ENCODE measurements at regions not wholly inside any gene's neighbourhood (a gene's known extent, or its start where the extent isn't known, plus 50 kb on each side); places are given as distances from the start of the nearest gene placed in this dataset.

GRCh38 chr4:159758061-159758460 lies 655.2 kb downstream of the RAPGEF2 start:
- Histone ChIP-seq H3K4me3 (ENCODE audit: low read depth in 2 of 2, low read length in 2 of 2) (no peak overlapping the region), H3K27ac (ENCODE audit: low read length) (no peak overlapping the region), H3K9me3 (ENCODE audit: control insufficient read depth, insufficient read depth, low read depth, low read length) (no peaks in the 10 kb centered on the region), H3K27me3 (ENCODE audit: control insufficient read depth, insufficient read depth, low read length) (no peaks in the 10 kb centered on the region), H3K4me1 (ENCODE audit: control insufficient read depth, insufficient read depth, low read length) (no peaks in the 10 kb centered on the region), H3K36me3 (ENCODE audit: control insufficient read depth, insufficient read depth, low read length) (no peaks in the 10 kb centered on the region)
- ChIA-PET POLR2A (no interaction called here), CTCF (no interaction called here)
- no peak for ATAC-seq
- intact Hi-C loops (cut with micrococcal nuclease; ENCODE audit: unreplicated experiment) = no loop called here
- no TSS peak for BruUV-seq (replicated peaks)
- TF ChIP-seq CTCF (IDR thresholded peaks at IDR 0.05) (no peak), SIN3A (IDR thresholded peaks at IDR 0.05; ENCODE audit: borderline replicate concordance, insufficient read depth, low read depth, low read length) (no peak), REST (IDR thresholded peaks at IDR 0.05; ENCODE audit: insufficient read depth in 1 of 2, low read depth in 2 of 2, low read length in 1 of 2) (no peak), TCF7L2 (IDR thresholded peaks at IDR 0.05; ENCODE audit: low read depth, low read length) (no peak), POLR2AphosphoS5 (IDR thresholded peaks at IDR 0.05; ENCODE audit: low read depth, low read length) (no peak)
- DNase-seq (ENCODE audit: low read depth, low spot score) = no peak
- in situ Hi-C loops (cut with HindIII; ENCODE audit: low pct_unique_long_range_greater_than_20kb, low sequenced_read_pairs) = no loop called here

- ChIA-PET CTCF (no interaction called here), POLR2A (no interaction called here)
- DNase-seq (ENCODE audit: low read depth, low spot score) (no peak), ATAC-seq (no peak)
- Histone ChIP-seq H3K4me1 (ENCODE audit: control insufficient read depth, insufficient read depth, low read length) (no peaks in the 10 kb centered on the region), H3K4me3 (ENCODE audit: low read depth in 2 of 2, low read length in 2 of 2) (no peak overlapping the region), H3K9me3 (ENCODE audit: control insufficient read depth, insufficient read depth, low read depth, low read length) (no peaks in the 10 kb centered on the region), H3K36me3 (ENCODE audit: control insufficient read depth, insufficient read depth, low read length) (no peaks in the 10 kb centered on the region), H3K27me3 (ENCODE audit: control insufficient read depth, insufficient read depth, low read length) (no peaks in the 10 kb centered on the region), H3K27ac (ENCODE audit: low read length) (no peak overlapping the region)
- TF ChIP-seq TCF7L2 (IDR thresholded peaks at IDR 0.05; ENCODE audit: low read depth, low read length) = no peak
- TF ChIP-seq CTCF (IDR thresholded peaks at IDR 0.05) = no peak
- no peak for TF ChIP-seq SIN3A (IDR thresholded peaks at IDR 0.05; ENCODE audit: borderline replicate concordance, insufficient read depth, low read depth, low read length)
- TF ChIP-seq POLR2AphosphoS5 (IDR thresholded peaks at IDR 0.05; ENCODE audit: low read depth, low read length) = no peak
- no TSS peak for BruUV-seq (replicated peaks)
- in situ Hi-C loops (cut with HindIII; ENCODE audit: low pct_unique_long_range_greater_than_20kb, low sequenced_read_pairs) = no loop called here
- intact Hi-C loops (cut with micrococcal nuclease; ENCODE audit: unreplicated experiment) = no loop called here
Measured at GRCh38 chr4:159762672-159763071, 659.8 kb downstream of the RAPGEF2 start.

Measured in Panc1 (cell line).